ENCODE measurements at regions not wholly inside any gene's neighbourhood (a gene's known extent, or its start where the extent isn't known, plus 50 kb on each side); places are given as distances from the start of the nearest gene placed in this dataset.
A peak's percentile ranks its signal among the peaks of the same experiment; 100 is the strongest.

DNA sequence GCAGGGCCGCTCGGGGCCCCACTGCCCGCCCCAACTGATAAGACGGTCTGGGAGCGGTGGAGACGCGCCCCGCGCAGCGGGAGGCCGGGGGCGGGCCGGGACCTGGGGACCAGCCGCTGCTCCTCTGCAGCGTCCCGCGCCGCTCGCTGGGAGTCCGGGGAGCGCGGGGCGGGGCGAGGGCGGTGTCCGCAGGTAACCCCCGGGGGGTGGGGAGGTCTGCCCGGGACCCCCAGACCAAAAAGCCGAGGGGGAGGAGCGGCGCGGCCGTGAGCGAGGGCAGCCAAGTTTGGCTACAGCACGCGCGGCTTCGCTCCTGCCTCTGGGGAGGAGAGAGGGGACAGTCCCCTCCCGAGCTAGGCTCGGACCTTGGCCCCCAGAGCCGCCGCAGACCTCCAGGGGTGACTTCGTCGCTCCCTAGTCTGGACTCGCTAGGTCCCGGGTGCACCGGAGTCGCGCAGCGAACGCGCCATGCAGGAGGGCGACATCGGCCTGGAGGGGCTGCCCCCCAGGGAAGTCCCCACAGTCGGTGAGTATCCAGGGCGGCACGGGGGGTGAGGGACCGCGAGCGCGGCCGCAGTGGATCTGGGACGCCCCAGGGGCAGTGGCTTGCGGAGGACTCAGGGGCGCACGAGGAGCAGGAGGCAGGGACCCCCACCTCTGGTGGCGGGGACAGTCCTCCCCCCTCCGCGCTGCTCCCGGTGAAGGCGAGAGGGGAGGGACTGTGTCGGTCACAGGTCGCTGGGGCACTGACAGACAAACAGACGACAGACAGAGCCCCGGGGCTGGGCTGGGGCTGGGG, 92.3 kb upstream of the ANO1 start:
- peak overlapping the region; percentile 60 for H3K18ac ChIP-seq (ENCODE audit: extremely low read depth, low read length)
- H2BK120ac ChIP-seq (replicated peaks; ENCODE audit: low read depth, low read length), result no peak overlapping the region
- peak overlapping the region; percentile 36 to 71 (median 40) for H3K4me3 ChIP-seq (ENCODE audit: extremely low read depth in 1 of 4, insufficient read depth in 2 of 4, low read depth in 3 of 4, low read length in 4 of 4)
- H3K4me2 ChIP-seq (ENCODE audit: insufficient read depth in 1 of 2, low read depth in 2 of 2, low read length in 2 of 2), result peak overlapping the region; percentile 72 to 93
- H3K27ac ChIP-seq (ENCODE audit: low read depth, low read length), result no peak overlapping the region
- H4K5ac ChIP-seq (ENCODE audit: insufficient read length, low read depth, low read length), result no peak overlapping the region
- H2BK12ac ChIP-seq (ENCODE audit: low read depth, low read length), result peak overlapping the region; percentile 87; the same call in 1 of the 2 replicates
- no peak overlapping the region for H3K9ac ChIP-seq (replicated peaks in 1 of 4; ENCODE audit: extremely low read depth in 1 of 4, low read depth in 3 of 4, low read length in 3 of 4)
- CTCF ChIA-PET (ENCODE audit: partially characterized antibody), result no interaction called here
- no peaks in the 10 kb centered on the region for H3K36me3 ChIP-seq (ENCODE audit: control insufficient read depth in 2 of 4, insufficient read depth in 4 of 4, low read length in 3 of 4)
- H2BK20ac ChIP-seq (ENCODE audit: low read length), result no peak overlapping the region; the same call in 1 of the 2 replicates
- no peak overlapping the region for H3K14ac ChIP-seq (ENCODE audit: insufficient read length)
- no peak overlapping the region; the same call in 1 of the 2 replicates for H4K8ac ChIP-seq (ENCODE audit: extremely low read depth, insufficient read depth, low read length)
- H3K4me1 ChIP-seq (replicated peaks in 1 of 4; ENCODE audit: control insufficient read depth in 3 of 4, insufficient read depth in 4 of 4, low read length in 3 of 4), result peaks cover 9 to 25% (median 17%) of the 10 kb centered on the region in 4 experiments
- no peak overlapping the region for H2AK5ac ChIP-seq (ENCODE audit: low read depth, low read length)
- POLR2A ChIA-PET (ENCODE audit: partially characterized antibody), result no interaction called here
- no peak overlapping the region for H3K4ac ChIP-seq (replicated peaks; ENCODE audit: insufficient read length, low read depth, low read length)
- H3K56ac ChIP-seq (replicated peaks; ENCODE audit: insufficient read length, low read depth, low read length), result no peak overlapping the region
- H3K23ac ChIP-seq (ENCODE audit: insufficient read length), result no peak overlapping the region
- DNase-seq (ENCODE audit: low read depth in 1 of 2, low spot score in 2 of 2), result peak in 1 of 2 experiments; percentile 67
- H3K79me2 ChIP-seq (ENCODE audit: control insufficient read depth in 1 of 2, insufficient read depth in 2 of 2, low read length in 2 of 2), result no peaks in the 10 kb centered on the region
- WGBS, 2 experiments (ENCODE audit: extremely low coverage in 1 of 2, insufficient coverage in 1 of 2, insufficient read length in 1 of 2, insufficient replicate concordance in 2 of 2, low coverage in 1 of 2, low lambda C conversion rate in 2 of 2, missing lambda C conversion rate in 1 of 2), result 2% methylated on average over 31 of the region's 75 CpGs; no CpG with 5 or more reads in 1 of the 2 experiments
- H4K91ac ChIP-seq (replicated peaks; ENCODE audit: insufficient read length, low read length), result no peak overlapping the region
- peak overlapping the region; percentile 46; the same call in 1 of the 2 replicates for H2BK15ac ChIP-seq (ENCODE audit: low read length)
- peaks cover 8% of the 10 kb centered on the region; the same call in 1 of the 2 replicates for H3K23me2 ChIP-seq (ENCODE audit: low read depth, low read length)
- no peak overlapping the region for H2AFZ ChIP-seq (ENCODE audit: low read length)
- peaks cover 12 to 51% (median 42%) of the 10 kb centered on the region in 4 experiments for H3K27me3 ChIP-seq (replicated peaks in 1 of 4; ENCODE audit: control insufficient read depth in 3 of 4, extremely low read depth in 1 of 4, insufficient read depth in 3 of 4, low read length in 3 of 4)
- H2BK5ac ChIP-seq (ENCODE audit: low read depth, low read length), result no peak overlapping the region
- peak; percentile 48; the same call in 1 of the 2 replicates for TF ChIP-seq SUZ12 (IDR thresholded peaks at IDR 0.05; ENCODE audit: low read length)
- TF ChIP-seq RFX5 (IDR thresholded peaks at IDR 0.05; ENCODE audit: borderline replicate concordance, low read depth, low read length), result no peak
- peak; percentile 71 for TF ChIP-seq KDM4A (IDR thresholded peaks at IDR 0.05; ENCODE audit: low read depth, low read length, severe bottlenecking)
- TF ChIP-seq CHD2 (IDR thresholded peaks at IDR 0.05; ENCODE audit: low read length), result no peak
- TF ChIP-seq RNF2 (IDR thresholded peaks at IDR 0.05; ENCODE audit: borderline replicate concordance, low read depth, low read length, missing control alignments, poor library complexity, severe bottlenecking), result peak; percentile 59
- peak; percentile 69 for TF ChIP-seq EZH2 (IDR thresholded peaks at IDR 0.05; ENCODE audit: low read depth, low read length, severe bottlenecking)
- no peak for FAIRE-seq
- H4K20me1 ChIP-seq (replicated peaks in 1 of 2; ENCODE audit: control insufficient read depth in 1 of 2, insufficient read depth in 2 of 2, low read length in 2 of 2), result peaks cover 0 to 2% of the 10 kb centered on the region in 2 experiments
- H3K79me1 ChIP-seq (ENCODE audit: low read depth, low read length), result no peaks in the 10 kb centered on the region
- no peaks in the 10 kb centered on the region for H3K9me3 ChIP-seq (ENCODE audit: insufficient read depth in 2 of 2, low read depth in 1 of 2, low read length in 1 of 2)
